ENCODE measurements at regions not wholly inside any gene's neighbourhood (a gene's known extent, or its start where the extent isn't known, plus 50 kb on each side); places are given as distances from the start of the nearest gene placed in this dataset.
"Not testable (repeated sequence)": the region's sequence is repeated elsewhere in the genome, so short reads cannot be mapped to it uniquely, and the experiment has no call there.

- intact Hi-C loops (cut with micrococcal nuclease), result no loop called here
Measured at GRCh38 chr6:67127041-67127440, 1420.0 kb upstream of the EYS start.

GRCh38 chr6:67121115-67121514 lies 1414.1 kb upstream of the EYS start:
- intact Hi-C loops (cut with micrococcal nuclease), result no loop called here

DNA sequence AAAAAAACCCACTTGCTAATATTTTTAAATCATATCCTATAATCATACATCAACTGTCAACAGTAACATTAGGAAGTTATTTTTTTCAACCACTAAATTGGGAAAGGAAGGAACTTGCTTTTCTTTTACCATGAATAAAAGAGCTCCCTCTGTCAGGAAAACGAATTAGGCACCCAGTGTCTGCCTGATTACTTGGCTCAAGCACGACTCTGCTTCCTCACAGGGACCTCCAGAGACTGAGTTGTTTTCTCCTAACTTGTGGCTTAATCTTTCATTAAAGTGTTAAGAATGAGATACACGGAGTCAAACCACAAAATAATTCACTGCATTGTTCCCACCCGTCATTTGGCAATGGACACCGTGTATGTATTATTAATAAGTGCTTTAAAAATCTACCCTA lies 1405.1 kb upstream of the EYS start:
- intact Hi-C loops (cut with micrococcal nuclease), result no loop called here

DNA sequence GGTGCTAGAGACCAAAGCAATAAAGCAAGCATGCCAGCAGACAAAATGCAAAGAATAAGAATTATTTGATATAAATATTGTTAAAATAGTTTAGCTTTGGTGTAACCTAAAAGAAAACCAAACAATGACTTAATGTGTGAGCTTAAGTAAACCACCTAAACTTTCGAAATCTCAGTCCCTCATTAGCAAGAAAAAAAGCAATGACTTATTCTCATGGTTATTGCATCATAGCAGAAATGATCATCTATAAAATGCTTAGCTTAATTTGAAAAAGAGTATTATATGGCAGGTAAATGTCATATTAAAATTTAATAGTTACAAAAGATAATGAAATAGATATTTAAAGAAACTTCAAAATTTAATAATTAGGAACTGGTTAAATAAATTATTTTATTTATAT lies 1395.7 kb upstream of the EYS start:
- intact Hi-C loops (cut with micrococcal nuclease), result no loop called here

- intact Hi-C loops (cut with micrococcal nuclease), result not testable (repeated sequence)
Measured at GRCh38 chr6:67095618-67096226, 1388.7 kb upstream of the EYS start.

DNA sequence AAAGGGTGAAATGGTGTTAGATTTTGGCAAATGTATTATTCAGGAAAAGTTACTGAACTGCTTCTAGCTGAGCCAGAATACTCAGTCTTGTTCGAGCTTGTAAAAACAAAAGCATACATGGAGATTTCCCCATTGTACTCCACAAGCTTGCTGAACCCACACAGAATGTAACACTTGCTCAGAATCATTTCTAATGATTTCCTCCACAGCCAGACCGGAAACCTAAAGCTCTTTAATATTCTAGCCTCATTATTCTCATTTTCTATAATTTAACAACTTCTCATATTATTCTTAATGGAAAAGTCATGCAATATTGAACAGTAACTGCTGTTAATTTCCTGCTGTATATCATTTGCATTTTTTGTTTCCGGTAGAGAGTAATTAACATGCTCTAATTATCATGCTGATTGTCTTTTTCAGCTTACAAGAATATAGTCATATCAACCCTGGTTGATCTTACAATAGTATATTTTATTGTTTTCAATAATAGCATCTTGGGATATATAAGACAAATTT lies 1387.5 kb upstream of the EYS start:
- intact Hi-C loops (cut with micrococcal nuclease), result no loop called here

DNA sequence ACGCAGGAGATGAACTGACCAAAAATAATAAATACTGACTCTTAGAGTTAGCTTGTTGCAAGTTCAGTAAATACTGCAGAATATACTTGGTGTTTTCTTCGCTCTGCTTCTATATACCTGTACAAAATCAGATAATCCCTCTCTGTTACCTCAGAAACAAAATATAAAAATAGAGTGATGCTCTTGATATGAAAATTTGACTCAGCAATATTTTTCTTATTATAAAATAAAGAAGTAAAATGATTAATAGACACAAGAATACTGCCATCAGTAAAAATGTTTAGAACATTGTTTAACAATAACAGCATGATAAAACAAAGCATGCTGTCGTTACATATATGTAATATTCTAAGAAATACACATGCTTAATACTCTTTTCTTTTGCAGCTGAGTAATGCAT lies 1366.9 kb upstream of the EYS start:
- intact Hi-C loops (cut with micrococcal nuclease), result no loop called here

DNA sequence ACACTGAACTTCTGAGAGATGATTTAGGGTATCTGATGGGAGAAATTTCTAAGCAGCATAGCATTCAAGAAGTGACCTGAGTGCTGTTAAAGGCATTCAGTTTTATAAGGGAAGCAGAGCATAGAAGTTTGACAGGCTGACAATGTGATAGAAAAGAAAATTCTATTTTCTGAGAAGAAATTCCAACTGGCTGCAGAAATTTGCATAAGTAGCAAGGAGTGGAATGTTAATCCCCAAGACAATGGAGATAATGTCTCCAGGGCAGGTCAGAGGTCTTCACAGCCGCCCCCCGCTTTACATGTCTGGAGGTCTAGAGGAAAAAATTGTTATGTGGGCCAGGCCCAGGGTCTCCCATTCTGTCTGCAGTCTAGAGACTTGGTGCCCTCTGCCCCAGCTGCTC lies 1361.8 kb upstream of the EYS start:
- intact Hi-C loops (cut with micrococcal nuclease), result no loop called here

DNA sequence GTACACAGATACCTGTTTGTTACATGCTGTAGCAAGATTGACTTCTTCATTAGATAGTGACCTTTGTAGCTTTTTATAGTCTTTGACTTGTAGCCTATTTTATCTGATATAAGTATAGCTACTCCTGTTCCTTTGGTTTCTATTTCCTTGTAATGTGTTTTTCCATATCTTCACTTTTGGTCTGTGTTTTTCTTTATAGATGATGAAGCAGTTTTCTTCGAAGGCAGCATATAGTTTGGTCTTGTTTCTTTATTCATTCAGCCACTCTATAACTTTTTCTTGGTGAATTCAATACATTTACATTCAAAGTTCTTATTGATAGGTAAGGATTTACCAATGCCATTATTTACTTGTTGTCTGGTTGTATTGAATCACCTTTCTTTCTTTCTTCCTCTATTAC lies 1357.3 kb upstream of the EYS start:
- intact Hi-C loops (cut with micrococcal nuclease), result no loop called here

DNA sequence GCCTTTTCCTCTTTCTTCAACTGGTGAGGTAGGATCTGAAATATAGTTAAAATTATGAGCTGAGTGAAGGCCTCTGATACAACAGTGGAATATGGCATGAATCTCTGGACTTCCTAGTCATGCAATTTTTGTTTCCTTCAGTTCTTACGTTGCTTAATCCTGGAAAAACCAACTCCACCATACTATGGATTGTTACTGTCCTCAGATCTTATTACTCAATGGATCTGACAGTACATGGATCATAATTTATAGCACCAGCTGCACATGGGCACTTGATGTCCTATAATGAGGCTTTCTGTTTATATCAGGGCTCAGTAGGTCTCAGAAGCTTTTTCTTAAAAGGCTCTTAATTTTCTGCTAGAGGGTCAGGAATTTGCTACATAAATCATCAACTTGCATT lies 1341.0 kb upstream of the EYS start:
- intact Hi-C loops (cut with micrococcal nuclease), result no loop called here

GRCh38 chr6:67045076-67045475 lies 1338.0 kb upstream of the EYS start:
- intact Hi-C loops (cut with micrococcal nuclease), result no loop called here

DNA sequence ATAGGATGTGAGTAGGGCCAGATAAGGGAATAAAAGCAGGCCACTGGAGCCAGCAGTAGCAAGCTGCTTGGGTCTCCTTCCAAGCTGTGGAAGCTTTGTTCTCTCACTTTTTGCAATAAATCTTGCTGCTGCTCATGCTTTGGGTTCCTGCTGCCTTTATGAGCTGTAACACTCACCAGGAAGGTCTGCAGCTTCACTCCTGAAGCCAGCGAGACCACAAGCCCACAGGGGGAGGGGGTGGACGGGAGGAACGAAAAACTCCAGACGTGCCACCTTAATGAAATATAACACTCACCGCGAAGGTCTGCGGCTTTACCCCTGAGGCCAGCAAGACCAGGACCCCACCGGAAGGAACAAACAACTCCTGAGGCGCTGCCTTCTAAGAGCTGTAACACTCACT lies 1324.4 kb upstream of the EYS start:
- intact Hi-C loops (cut with micrococcal nuclease), result no loop called here

GRCh38 chr6:67030861-67031260 lies 1323.8 kb upstream of the EYS start:
- intact Hi-C loops (cut with micrococcal nuclease), result no loop called here

- intact Hi-C loops (cut with micrococcal nuclease), result no loop called here
Measured at GRCh38 chr6:67016921-67017460, 1310.0 kb upstream of the EYS start.

GRCh38 chr6:67011441-67011840 lies 1304.4 kb upstream of the EYS start:
- intact Hi-C loops (cut with micrococcal nuclease), result no loop called here

- intact Hi-C loops (cut with micrococcal nuclease), result no loop called here
Measured at GRCh38 chr6:67009818-67010217, 1302.8 kb upstream of the EYS start.

- intact Hi-C loops (cut with micrococcal nuclease), result no loop called here
Measured at GRCh38 chr6:67003844-67004243, 1296.8 kb upstream of the EYS start.

DNA sequence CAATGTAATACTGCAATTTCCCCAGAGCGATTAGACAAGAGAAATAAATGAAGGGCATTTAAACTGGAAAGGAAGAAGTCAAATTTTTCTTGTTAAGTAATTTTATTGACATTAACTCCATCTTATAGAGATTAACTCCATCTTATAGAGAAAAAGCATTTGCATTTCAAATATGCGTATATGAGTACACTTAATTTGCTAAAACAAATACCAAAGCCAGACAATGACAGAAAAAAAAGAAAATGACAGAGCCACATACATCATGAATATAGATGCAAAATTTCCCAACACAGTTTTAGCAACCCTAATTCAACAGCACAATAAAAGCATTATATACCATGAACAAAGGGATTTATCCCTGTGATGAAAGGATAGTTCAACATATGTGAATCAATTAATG lies 1293.1 kb upstream of the EYS start:
- intact Hi-C loops (cut with micrococcal nuclease), result no loop called here

DNA sequence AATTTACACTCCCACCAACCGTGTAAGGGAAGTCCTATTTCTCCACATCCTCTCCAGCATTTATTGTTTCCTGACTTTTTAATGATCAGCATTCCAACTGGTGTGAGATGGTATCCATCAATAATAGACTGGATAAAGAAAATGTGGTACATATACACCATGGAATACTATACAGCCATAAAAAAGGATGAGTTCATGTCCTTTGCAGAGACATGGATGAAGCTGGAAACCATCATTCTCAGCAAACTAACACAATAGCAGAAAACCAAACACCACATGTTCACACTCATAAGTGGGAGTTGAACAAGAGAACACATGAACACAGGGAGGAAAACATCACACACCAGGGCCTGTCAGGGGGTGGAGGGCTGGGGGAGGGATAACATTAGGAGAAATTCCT lies 1290.6 kb upstream of the EYS start:
- intact Hi-C loops (cut with micrococcal nuclease), result not testable (repeated sequence)

- intact Hi-C loops (cut with micrococcal nuclease), result no loop called here
Measured at GRCh38 chr6:66995669-66996068, 1288.6 kb upstream of the EYS start.

GRCh38 chr6:66993708-66994107 lies 1286.7 kb upstream of the EYS start:
- intact Hi-C loops (cut with micrococcal nuclease), result not testable (repeated sequence)

GRCh38 chr6:66993272-66993671 lies 1286.2 kb upstream of the EYS start:
- intact Hi-C loops (cut with micrococcal nuclease), result no loop called here

DNA sequence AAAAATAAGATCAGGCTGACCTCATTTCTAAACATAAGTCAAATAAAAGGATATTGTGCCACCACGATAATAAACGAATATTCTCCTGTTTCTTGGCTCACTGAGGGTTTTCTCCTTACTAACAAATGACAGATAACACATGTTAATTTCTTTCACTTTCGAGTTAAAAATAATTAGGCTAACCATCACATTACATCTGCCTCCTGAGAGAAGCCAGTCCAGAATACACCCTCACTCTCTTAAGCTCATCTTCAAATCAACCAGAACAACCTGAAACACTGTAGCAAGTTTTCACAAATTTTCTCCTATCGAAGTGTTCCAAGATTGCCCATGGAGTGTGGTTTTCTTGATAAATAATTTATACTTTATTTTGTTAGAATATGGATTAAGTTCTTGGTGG lies 1285.6 kb upstream of the EYS start:
- intact Hi-C loops (cut with micrococcal nuclease), result no loop called here

GRCh38 chr6:66986940-66987339 lies 1279.9 kb upstream of the EYS start:
- intact Hi-C loops (cut with micrococcal nuclease), result no loop called here
